ENCODE measurements at regions not wholly inside any gene's neighbourhood (a gene's known extent, or its start where the extent isn't known, plus 50 kb on each side); places are given as distances from the start of the nearest gene placed in this dataset.

- no peak overlapping the region for H3K4me3 ChIP-seq
- H3K27ac ChIP-seq: no peak overlapping the region
- no peaks in the 10 kb centered on the region for H3K4me1 ChIP-seq
- TF ChIP-seq CTCF (IDR thresholded peaks at IDR 0.05) (no peak), POLR2A (IDR thresholded peaks at IDR 0.05) (no peak)
- no peaks in the 10 kb centered on the region for H3K27me3 ChIP-seq
- no peak for DNase-seq
- no peaks in the 10 kb centered on the region for H3K9me3 ChIP-seq
- no peaks in the 10 kb centered on the region for H3K36me3 ChIP-seq
Measured at GRCh38 chr3:5841599-5841998, 654.1 kb downstream of the EDEM1 start.

- Histone ChIP-seq H3K4me1 (no peaks in the 10 kb centered on the region), H3K27me3 (no peaks in the 10 kb centered on the region), H3K36me3 (no peaks in the 10 kb centered on the region), H3K9me3 (no peaks in the 10 kb centered on the region), H3K27ac (no peak overlapping the region), H3K4me3 (no peak overlapping the region)
- no peak for TF ChIP-seq CTCF (IDR thresholded peaks at IDR 0.05)
- TF ChIP-seq POLR2A (IDR thresholded peaks at IDR 0.05): no peak
- DNase-seq: no peak
Measured at GRCh38 chr3:5846261-5846660, 658.8 kb downstream of the EDEM1 start.

- H3K27me3 ChIP-seq: no peaks in the 10 kb centered on the region
- H3K4me3 ChIP-seq: no peak overlapping the region
- no peaks in the 10 kb centered on the region for H3K4me1 ChIP-seq
- no peaks in the 10 kb centered on the region for H3K9me3 ChIP-seq
- H3K27ac ChIP-seq: no peak overlapping the region
- TF ChIP-seq POLR2A (IDR thresholded peaks at IDR 0.05) (no peak), CTCF (IDR thresholded peaks at IDR 0.05) (no peak)
- H3K36me3 ChIP-seq: no peaks in the 10 kb centered on the region
- DNase-seq: no peak
Measured at GRCh38 chr3:5861151-5861550, 673.6 kb downstream of the EDEM1 start.

GRCh38 chr3:5874931-5875341 lies 687.4 kb downstream of the EDEM1 start:
- no peak for TF ChIP-seq POLR2A (IDR thresholded peaks at IDR 0.05)
- TF ChIP-seq CTCF (IDR thresholded peaks at IDR 0.05): no peak
- Histone ChIP-seq H3K4me3 (no peak overlapping the region), H3K27ac (no peak overlapping the region), H3K27me3 (no peaks in the 10 kb centered on the region), H3K36me3 (no peaks in the 10 kb centered on the region), H3K9me3 (no peaks in the 10 kb centered on the region), H3K4me1 (no peaks in the 10 kb centered on the region)
- DNase-seq: no peak

GRCh38 chr3:5888851-5889250 lies 701.3 kb downstream of the EDEM1 start:
- Histone ChIP-seq H3K27me3 (no peaks in the 10 kb centered on the region), H3K4me3 (no peak overlapping the region), H3K27ac (no peak overlapping the region), H3K4me1 (no peaks in the 10 kb centered on the region), H3K9me3 (no peaks in the 10 kb centered on the region), H3K36me3 (no peaks in the 10 kb centered on the region)
- TF ChIP-seq POLR2A (IDR thresholded peaks at IDR 0.05) (no peak), CTCF (IDR thresholded peaks at IDR 0.05) (no peak)
- no peak for DNase-seq

GRCh38 chr3:5889374-5889773 lies 701.9 kb downstream of the EDEM1 start:
- no peak for DNase-seq
- Histone ChIP-seq H3K4me3 (no peak overlapping the region), H3K36me3 (no peaks in the 10 kb centered on the region), H3K4me1 (no peaks in the 10 kb centered on the region), H3K9me3 (no peaks in the 10 kb centered on the region), H3K27me3 (no peaks in the 10 kb centered on the region), H3K27ac (no peak overlapping the region)
- TF ChIP-seq POLR2A (IDR thresholded peaks at IDR 0.05): no peak
- no peak for TF ChIP-seq CTCF (IDR thresholded peaks at IDR 0.05)

All from Peyer's patch (tissue), 4 donors.